ENCODE measurements at regions not wholly inside any gene's neighbourhood (a gene's known extent, or its start where the extent isn't known, plus 50 kb on each side); places are given as distances from the start of the nearest gene placed in this dataset.
A peak's percentile ranks its signal among the peaks of the same experiment; 100 is the strongest.

GRCh38 chr4:149931431-149931830, 115.8 kb upstream of the IQCM start:
- DNase-seq: no peak

- DNase-seq: no peak
Observed at GRCh38 chr4:149932188-149932587, 116.5 kb upstream of the IQCM start.

GRCh38 chr4:149933120-149933519, 117.5 kb upstream of the IQCM start:
- no peak for DNase-seq

- no peak for DNase-seq
Observed at GRCh38 chr4:149933883-149934282, 118.2 kb upstream of the IQCM start.

GRCh38 chr4:149949381-149949780, 128.9 kb upstream of the DCLK2 start:
- DNase-seq: no peak

- no peak for DNase-seq
Observed at GRCh38 chr4:149951152-149951900, 126.9 kb upstream of the DCLK2 start.

DNA sequence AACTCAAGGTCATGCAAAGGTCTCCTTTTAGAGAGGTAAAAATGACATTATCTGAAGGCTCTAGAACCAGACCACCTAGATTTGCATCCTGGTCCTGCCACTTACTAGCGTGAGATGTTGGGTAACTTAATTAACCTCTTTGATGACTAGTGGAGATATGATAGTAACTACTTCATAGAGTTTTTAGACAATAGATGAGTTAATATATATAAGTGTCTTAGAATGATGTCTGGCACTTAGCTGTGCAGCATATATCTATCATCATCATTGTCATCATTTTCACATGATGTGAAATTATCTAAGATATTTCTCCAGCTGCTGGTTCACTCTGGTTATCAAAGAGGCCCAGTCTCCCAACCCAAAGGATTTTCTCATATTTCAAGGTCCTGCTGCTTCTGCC, 126.1 kb upstream of the DCLK2 start:
- DNase-seq: no peak

DNA sequence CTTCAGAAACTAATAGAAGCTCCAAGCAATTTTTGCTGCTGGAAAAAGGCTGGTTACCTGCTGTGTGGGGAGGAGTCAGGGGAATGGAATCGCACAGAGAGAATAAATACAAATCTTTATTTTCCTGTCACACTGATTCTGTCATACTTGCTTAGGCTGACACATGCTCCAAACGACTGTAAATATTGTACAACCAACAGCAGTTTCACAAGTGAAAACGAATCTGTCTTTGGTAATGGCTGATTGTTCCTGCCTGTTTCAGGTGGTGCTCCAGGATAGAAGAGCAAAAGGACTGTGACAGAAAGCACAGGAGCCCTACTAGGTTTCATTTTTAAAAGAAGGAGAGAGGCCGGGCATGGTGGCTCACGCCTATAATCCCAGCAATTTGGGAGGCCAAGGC, 125.5 kb upstream of the DCLK2 start:
- DNase-seq: no peak

- DNase-seq: no peak
Observed at GRCh38 chr4:149955780-149956390, 122.4 kb upstream of the DCLK2 start.

GRCh38 chr4:149956678-149957077, 121.6 kb upstream of the DCLK2 start:
- no peak for DNase-seq

DNA sequence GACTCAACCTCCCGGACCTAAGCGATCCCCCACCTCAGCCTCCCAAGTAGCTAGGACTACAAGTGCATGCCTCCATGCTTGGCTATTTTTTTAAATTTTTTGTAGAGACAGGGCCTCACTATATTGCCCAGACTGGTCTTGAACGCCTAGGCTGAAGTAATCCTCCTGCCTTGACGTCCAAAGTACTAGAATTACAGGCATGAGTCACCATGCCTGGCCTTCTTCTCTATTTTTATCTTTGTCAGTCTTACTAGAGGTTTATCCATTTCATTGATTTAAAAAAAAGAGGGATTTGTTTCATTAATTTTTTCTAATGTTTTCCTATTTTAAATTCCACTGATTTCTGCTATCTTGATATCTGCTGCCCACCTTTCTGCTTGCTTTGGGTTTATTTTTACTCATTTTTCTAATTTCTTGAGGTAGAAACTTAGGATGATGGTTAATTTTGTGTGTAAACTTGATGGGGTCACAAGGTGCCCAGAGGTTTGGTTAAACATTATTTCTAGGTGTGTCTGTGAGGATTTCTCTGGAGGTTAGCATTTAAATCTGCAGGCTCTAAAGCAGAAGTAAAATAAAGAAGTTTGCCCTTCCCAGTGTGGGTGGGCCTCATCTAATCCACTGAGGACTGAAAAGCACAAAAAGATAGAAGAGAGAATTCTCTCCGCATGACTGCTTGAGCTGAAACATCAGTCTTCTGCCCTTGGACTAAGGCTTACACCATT, 116.2 kb upstream of the DCLK2 start:
- no peak for DNase-seq

DNA sequence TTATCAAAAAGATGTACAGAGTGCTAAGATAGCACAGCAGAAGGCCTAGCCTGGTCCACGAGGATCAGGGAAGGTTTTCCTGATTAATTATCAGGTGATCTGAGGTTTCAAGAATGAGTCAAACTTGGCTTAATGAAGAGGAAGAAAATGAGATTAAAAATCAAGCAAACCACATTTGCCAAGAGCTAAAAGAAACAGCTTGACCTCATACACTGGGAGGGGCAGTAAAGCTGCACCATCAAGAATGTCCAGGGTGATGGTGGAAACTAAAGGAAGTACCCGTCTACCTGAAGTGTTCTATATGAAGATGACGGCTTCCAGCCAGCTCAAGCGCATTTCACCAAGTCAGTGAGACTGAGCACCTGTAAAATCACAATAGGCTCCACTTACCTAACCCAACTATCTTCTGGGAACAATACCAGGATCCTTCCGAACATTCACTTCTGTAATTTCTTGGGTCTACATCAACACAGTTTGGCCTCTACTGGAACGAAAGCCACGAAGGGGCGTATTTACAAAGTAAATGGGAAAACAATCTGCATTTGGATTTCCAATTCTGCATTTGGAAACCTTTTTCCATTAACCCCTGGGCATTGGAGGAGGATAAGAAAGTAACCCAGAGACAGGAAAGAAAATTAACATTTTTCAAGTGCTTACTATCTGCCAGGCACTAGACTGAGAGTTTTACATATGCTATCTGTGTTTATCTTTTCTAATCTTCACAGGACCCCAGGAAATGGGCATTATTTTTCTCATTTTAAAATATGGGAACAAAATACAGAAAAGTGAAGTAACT, 114.0 kb upstream of the DCLK2 start:
- DNase-seq: no peak

DNA sequence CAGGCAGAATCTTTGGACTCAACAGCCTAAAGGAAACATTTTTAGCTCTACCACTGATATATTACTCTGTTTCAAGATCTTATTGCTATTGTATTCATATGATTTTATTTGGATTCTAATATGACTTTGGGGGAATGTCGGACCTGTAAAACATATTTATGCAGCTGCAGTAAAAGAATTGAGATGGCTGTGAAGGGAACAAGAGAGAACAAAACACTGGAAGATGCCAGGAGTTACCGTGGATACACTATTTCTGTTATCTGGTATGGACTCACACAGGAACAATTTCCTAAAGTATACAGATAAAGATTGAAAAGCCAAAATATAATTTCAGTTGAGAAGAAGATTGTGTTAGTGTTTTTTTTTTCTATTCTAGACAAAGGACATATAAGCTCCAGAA, 113.0 kb upstream of the DCLK2 start:
- DNase-seq: no peak

DNA sequence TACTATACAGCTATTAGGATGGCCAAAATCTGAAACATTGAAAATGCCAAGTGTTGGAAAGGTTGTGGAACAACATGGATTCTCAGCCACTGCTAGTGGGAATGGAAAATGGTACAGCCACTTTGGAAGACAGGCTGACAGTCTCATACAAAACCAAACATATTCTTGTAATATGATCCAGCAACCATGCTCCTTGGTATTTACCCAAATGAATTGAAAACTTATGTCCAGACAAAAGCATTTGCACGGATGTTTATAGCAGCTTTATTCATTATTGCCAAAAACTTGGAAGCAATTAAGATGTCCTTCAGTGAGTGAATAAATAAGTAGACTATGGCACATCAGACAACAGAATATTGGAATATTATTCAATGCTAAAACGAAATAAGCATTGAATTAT, 105.8 kb upstream of the DCLK2 start:
- no peak for DNase-seq

- DNase-seq: no peak
Observed at GRCh38 chr4:149973181-149973580, 105.1 kb upstream of the DCLK2 start.

- no peak for DNase-seq
Observed at GRCh38 chr4:149975172-149975571, 103.1 kb upstream of the DCLK2 start.

DNA sequence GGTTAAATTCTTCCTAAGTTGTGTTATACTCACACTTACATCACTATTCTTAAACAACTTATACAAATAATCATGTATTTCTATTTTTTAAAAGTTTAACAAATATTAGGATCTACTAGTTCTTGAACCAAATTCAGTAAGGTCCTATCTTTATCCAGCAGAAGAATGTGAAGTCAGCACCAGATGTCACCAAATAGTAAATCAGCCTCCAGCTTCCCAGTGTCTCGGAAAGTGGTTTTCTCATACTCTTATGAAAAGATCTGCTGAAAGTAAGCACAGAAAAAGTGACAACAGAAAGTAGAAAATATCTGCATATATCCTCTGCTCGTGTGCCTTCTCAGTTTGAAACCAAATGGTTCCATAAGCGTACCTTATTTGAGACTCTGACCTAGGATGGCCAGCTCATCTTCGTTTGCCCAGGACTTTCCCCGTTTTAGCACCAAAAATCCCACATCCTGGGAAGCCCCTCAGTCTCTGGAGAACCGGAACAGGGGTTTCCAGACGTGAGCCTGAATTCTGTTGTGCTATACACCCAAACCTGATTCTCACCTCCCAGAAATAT, 98.0 kb upstream of the DCLK2 start:
- DNase-seq: no peak

- DNase-seq: peak; percentile 30
Observed at GRCh38 chr4:149980941-149981340, 97.3 kb upstream of the DCLK2 start.

DNA sequence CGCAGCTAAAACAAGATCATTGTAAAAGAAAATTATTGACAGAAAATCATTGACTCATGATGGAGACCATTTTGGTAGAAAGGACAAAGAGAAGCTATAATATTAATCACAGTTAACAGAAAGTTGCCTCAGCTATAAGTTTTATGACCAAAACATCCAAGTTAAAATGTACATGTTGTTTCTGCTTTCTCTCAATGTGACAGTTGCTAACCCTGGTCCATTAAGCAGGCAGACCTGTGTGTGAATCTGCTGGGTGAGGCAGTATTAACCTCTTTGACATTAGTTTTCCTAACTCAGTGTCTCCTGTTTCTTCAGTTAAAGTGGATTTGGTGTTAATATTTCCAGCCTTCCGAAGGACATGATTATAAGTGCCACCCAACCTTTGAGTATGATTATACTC, 94.8 kb upstream of the DCLK2 start:
- DNase-seq: no peak

GRCh38 chr4:149983931-149984330, 94.3 kb upstream of the DCLK2 start:
- DNase-seq: no peak

GRCh38 chr4:149985981-149986380, 92.3 kb upstream of the DCLK2 start:
- DNase-seq: no peak

- no peak for DNase-seq
Observed at GRCh38 chr4:149986917-149987316, 91.3 kb upstream of the DCLK2 start.
